PC-9 (cell line): ENCODE measurements at regions not wholly inside any gene's neighbourhood (a gene's known extent, or its start where the extent isn't known, plus 50 kb on each side); places are given as distances from the start of the nearest gene placed in this dataset.

Source experiments
- BruUV-seq: library from RNA; stranded (reverse); fragments of 400-500 nt; replicated peaks from 2 replicates; lab custom pipeline; 2021; lab: Mats Ljungman, UMichigan
- CTCF ChIA-PET: fragments of 300-600 bp; sonication (Branson Sonifier 250); formaldehyde crosslinking; loops from one replicate; lab custom pipeline; 2022; ENCODE audit warnings: antibody characterized with exemption; lab: Charles Lee
- POLR2A ChIA-PET: fragments of 300-600 bp; sonication (Branson Sonifier 250); formaldehyde crosslinking; loops from one replicate; lab custom pipeline; 2022; ENCODE audit warnings: antibody characterized with exemption; ENCODE audit not compliant: unreplicated experiment; lab: Charles Lee
- DNase-seq, 2 experiments: peaks; one replicate each; pipeline versions ENCODE4 v3.0.0 to v3.0.0-alpha.2; 2015 to 2022; ENCODE audit warnings: mixed read lengths in 1 of 2
- H2AFZ ChIP-seq: fragments of 200-600 bp; sonication (generic); 2 replicates; pipeline ENCODE4 v1.8.1; 2017; ENCODE audit warnings: antibody characterized with exemption
- H3F3A ChIP-seq: fragments of 200-600 bp; sonication (generic); 2 replicates; pipeline ENCODE4 v1.8.1; 2017; ENCODE audit warnings: antibody characterized with exemption, mild to moderate bottlenecking, low read depth; ENCODE audit not compliant: insufficient read depth
- H3K27ac ChIP-seq: fragments of 200-600 bp; sonication (generic); 2 replicates; pipeline ENCODE4 v1.6.1; 2016; ENCODE audit warnings: mixed run types
- H3K27me3 ChIP-seq: fragments of 200-600 bp; sonication (generic); 2 replicates; pipeline ENCODE4 v1.6.1; 2016; ENCODE audit warnings: low read depth, mixed run types; ENCODE audit not compliant: insufficient read depth
- H3K36me3 ChIP-seq: fragments of 200-600 bp; sonication (generic); 2 replicates; pipeline ENCODE4 v1.6.1; 2016; ENCODE audit warnings: low read depth, mixed run types
- H3K4me1 ChIP-seq: fragments of 200-600 bp; sonication (generic); replicated peaks from 2 replicates; pipeline ENCODE4 v1.6.1; 2016; ENCODE audit warnings: mixed run types; ENCODE audit not compliant: insufficient read depth
- H3K4me2 ChIP-seq: fragments of 200-600 bp; sonication (generic); 2 replicates; pipeline ENCODE4 v1.6.1; 2017; ENCODE audit warnings: mixed run types
- H3K4me3 ChIP-seq: fragments of 200-600 bp; sonication (generic); 2 replicates; pipeline ENCODE4 v1.6.1; 2016; ENCODE audit warnings: mixed run types
- H3K79me2 ChIP-seq: fragments of 200-600 bp; sonication (generic); 2 replicates; pipeline ENCODE4 v1.6.1; 2017; ENCODE audit warnings: low read depth, mixed run types
- H3K9me2 ChIP-seq: fragments of 200-600 bp; sonication (generic); 2 replicates; pipeline ENCODE4 v1.8.1; 2017; ENCODE audit warnings: mild to moderate bottlenecking; ENCODE audit not compliant: insufficient read depth
- H3K9me3 ChIP-seq: fragments of 200-600 bp; sonication (generic); 2 replicates; pipeline ENCODE4 v1.8.1; 2016; ENCODE audit warnings: low read depth; ENCODE audit not compliant: insufficient read depth
- H4K20me1 ChIP-seq: fragments of 200-600 bp; sonication (generic); 2 replicates; pipeline ENCODE4 v1.8.1; 2017; ENCODE audit not compliant: insufficient read depth
- EZH2 ChIP-seq: fragments of 200-600 bp; sonication (generic); IDR thresholded peaks from 2 replicates; pipeline ENCODE4 v1.8.0; 2017; ENCODE audit warnings: antibody characterized with exemption, low read depth
- intact Hi-C: fragments of 100-400 bp; cut with micrococcal nuclease; formaldehyde crosslinking; loops from one replicate; pipeline ENCODE4 v1.10.0; 2022; ENCODE audit not compliant: unreplicated experiment
- TF ChIP-seq, protein P1 (sequence below): fragments of 200-600 bp; sonication (generic); conservative IDR thresholded peaks from 2 replicates; pipeline ENCODE4 v1.6.1; 2017; ENCODE audit warnings: mixed run types, antibody characterized with exemption, mild to moderate bottlenecking, moderate library complexity

DNA sequence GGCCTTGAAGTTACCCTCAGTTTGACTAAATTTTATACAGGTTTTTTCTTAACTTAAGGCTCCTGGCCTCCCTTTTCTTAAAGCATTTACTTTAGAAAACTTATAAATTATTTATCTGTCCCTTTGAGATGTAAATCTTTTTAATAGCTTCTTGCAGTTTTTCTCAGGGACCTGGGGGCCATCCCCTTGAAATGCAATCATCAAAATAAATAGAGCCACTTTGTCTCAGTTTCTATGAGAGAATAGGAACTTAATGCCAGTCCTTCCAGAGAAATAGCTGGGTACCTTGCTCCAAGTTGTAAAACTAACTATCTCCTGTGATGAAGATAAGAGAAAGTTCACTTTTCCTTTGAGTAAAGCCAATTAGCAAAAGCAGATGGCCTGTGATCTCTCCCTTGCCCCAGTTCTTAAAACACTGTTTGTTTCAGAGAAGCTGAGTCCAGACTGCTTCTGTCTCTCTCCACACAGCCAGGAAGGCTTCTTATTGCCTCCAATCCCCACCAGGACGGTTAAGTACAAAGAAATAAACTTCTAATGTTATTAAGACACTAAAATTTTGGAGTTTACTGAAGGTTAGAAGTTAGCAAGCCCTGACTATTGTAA is 913.1 kb downstream of the OLFM4 start:
- DNase-seq: no peak
- ChIA-PET CTCF (no interaction called here), POLR2A (no interaction called here)
- Histone ChIP-seq H3K9me3 (no peaks in the 10 kb centered on the region), H4K20me1 (no peaks in the 10 kb centered on the region), H3K9me2 (no peaks in the 10 kb centered on the region), H2AFZ (no peak overlapping the region), H3F3A (no peaks in the 10 kb centered on the region), H3K36me3 (no peaks in the 10 kb centered on the region), H3K4me1 (no peaks in the 10 kb centered on the region), H3K79me2 (no peaks in the 10 kb centered on the region), H3K4me2 (no peak overlapping the region), H3K27ac (no peak overlapping the region), H3K27me3 (no peaks in the 10 kb centered on the region), H3K4me3 (no peak overlapping the region)
- BruUV-seq: no TSS peak
- intact Hi-C loops: no loop called here
- TF ChIP-seq EZH2: no peak
- TF ChIP-seq, protein P1, sequence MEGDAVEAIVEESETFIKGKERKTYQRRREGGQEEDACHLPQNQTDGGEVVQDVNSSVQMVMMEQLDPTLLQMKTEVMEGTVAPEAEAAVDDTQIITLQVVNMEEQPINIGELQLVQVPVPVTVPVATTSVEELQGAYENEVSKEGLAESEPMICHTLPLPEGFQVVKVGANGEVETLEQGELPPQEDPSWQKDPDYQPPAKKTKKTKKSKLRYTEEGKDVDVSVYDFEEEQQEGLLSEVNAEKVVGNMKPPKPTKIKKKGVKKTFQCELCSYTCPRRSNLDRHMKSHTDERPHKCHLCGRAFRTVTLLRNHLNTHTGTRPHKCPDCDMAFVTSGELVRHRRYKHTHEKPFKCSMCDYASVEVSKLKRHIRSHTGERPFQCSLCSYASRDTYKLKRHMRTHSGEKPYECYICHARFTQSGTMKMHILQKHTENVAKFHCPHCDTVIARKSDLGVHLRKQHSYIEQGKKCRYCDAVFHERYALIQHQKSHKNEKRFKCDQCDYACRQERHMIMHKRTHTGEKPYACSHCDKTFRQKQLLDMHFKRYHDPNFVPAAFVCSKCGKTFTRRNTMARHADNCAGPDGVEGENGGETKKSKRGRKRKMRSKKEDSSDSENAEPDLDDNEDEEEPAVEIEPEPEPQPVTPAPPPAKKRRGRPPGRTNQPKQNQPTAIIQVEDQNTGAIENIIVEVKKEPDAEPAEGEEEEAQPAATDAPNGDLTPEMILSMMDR: no peak

DNA sequence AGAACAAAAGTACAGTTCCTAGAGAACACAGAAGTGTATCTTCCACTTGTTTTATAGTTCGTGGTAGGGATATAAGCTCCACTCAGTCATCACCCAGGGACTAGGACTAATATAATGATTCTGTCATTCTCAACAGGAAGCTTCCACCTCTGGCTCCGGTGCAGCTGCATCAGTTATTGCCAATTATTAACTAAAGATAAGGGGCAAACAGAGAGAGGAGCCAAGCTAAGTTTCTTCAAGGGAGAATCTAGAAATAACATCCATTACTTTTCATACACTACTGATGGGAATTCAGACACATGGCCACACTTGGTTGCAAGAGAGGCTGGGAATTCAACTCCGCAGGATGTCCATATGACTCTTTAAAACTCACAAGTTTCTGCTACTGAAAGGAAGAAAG is 917.9 kb downstream of the OLFM4 start:
- Histone ChIP-seq H3K4me1 (no peaks in the 10 kb centered on the region), H3K27ac (no peak overlapping the region), H3K4me2 (no peak overlapping the region), H3K36me3 (no peaks in the 10 kb centered on the region), H4K20me1 (no peaks in the 10 kb centered on the region), H3K27me3 (no peaks in the 10 kb centered on the region), H3K9me2 (no peaks in the 10 kb centered on the region), H3K79me2 (no peaks in the 10 kb centered on the region), H3K9me3 (no peaks in the 10 kb centered on the region), H2AFZ (no peak overlapping the region), H3K4me3 (no peak overlapping the region), H3F3A (no peaks in the 10 kb centered on the region)
- no peak for DNase-seq
- no TSS peak for BruUV-seq
- ChIA-PET CTCF (no interaction called here), POLR2A (no interaction called here)
- intact Hi-C loops: no loop called here
- TF ChIP-seq, protein P1: no peak
- TF ChIP-seq EZH2: no peak

DNA sequence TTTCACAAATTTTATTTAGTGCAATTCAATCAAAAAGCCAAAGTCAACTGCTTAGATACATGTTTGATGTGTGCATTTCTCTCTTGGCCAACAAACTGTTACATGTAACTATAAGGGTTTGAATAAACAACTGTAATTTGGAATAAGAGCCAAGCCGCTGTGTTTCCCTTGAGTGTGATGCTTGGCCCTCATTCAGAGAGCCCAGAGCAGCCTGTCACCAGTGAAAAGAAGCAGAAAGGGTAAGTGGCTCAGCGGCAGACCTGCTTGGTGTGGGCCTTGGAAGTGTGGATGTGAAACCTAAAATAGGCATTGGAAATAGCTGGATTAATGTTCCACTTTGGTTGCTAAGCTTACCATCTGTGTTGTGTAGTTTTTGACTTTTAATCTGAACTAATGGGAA is 924.6 kb downstream of the OLFM4 start:
- ChIA-PET POLR2A (no interaction called here), CTCF (no interaction called here)
- Histone ChIP-seq H3K27me3 (no peaks in the 10 kb centered on the region), H3F3A (no peaks in the 10 kb centered on the region), H4K20me1 (no peaks in the 10 kb centered on the region), H3K4me2 (no peak overlapping the region), H3K9me3 (no peaks in the 10 kb centered on the region), H3K9me2 (no peaks in the 10 kb centered on the region; the same call in 1 of the 2 replicates), H3K36me3 (no peaks in the 10 kb centered on the region), H3K4me3 (no peak overlapping the region), H3K79me2 (no peaks in the 10 kb centered on the region), H3K4me1 (no peaks in the 10 kb centered on the region), H3K27ac (no peak overlapping the region), H2AFZ (no peak overlapping the region)
- intact Hi-C loops: no loop called here
- BruUV-seq: no TSS peak
- TF ChIP-seq, protein P1: no peak
- no peak for TF ChIP-seq EZH2
- no peak for DNase-seq
